GM12878 (cell line): ENCODE measurements at regions not wholly inside any gene's neighbourhood (a gene's known extent, or its start where the extent isn't known, plus 50 kb on each side); places are given as distances from the start of the nearest gene placed in this dataset.

Experiments used
- ATAC-seq: fragments of 200-7000 bp; cut with Tn5 transposase; 3 replicates; pipeline ENCODE4 v1.9.1; 2020; ENCODE audit warnings: mild to moderate bottlenecking, moderate library complexity
- BruUV-seq: library from RNA; stranded (reverse); fragments of 400-500 nt; replicated peaks from 2 replicates; lab custom pipeline; 2021; lab: Mats Ljungman, UMichigan
- CTCF ChIA-PET: fragments of 300-600 bp; sonication (Branson Sonifier 250); formaldehyde crosslinking; extraction: SDS; loops from one replicate; lab custom pipeline; 2021; ENCODE audit warnings: inconsistent platforms; lab: Yijun Ruan, JAX
- POLR2A ChIA-PET: fragments of 350-600 bp; formaldehyde crosslinking; extraction: SDS; loops from one replicate; lab custom pipeline; 2021; ENCODE audit warnings: inconsistent platforms; lab: Charles Lee
- RAD21 ChIA-PET: fragments of 300-600 bp; sonication (Branson Sonifier 250); formaldehyde crosslinking; loops from one replicate; lab custom pipeline; 2023; ENCODE audit warnings: antibody characterized with exemption; ENCODE audit not compliant: unreplicated experiment; lab: Charles Lee
- SMC1A ChIA-PET: fragments of 300-600 bp; sonication (Branson Sonifier 250); formaldehyde crosslinking; loops from one replicate; lab custom pipeline; 2023; ENCODE audit not compliant: unreplicated experiment, uncharacterized antibody; lab: Charles Lee
- DNase-seq: peaks from one replicate; pipeline ENCODE4 v3.0.0-alpha.2; 2011; ENCODE audit warnings: low read depth, low spot score
- FAIRE-seq: peaks from 3 replicates; lab custom pipeline; 2011; peaks lifted over from hg19 to GRCh38; lab: Jason Lieb, UNC
- H2AFZ ChIP-seq: 2 replicates; pipeline ENCODE4 v1.6.0; 2011; ENCODE audit warnings: low read depth, low read length, control low read depth; ENCODE audit not compliant: control insufficient read depth
- H3K27ac ChIP-seq: 2 replicates; pipeline ENCODE4 v1.5.1; 2011; ENCODE audit warnings: control low read depth; ENCODE audit not compliant: control insufficient read depth, insufficient read depth
- H3K27me3 ChIP-seq, 2 experiments: replicated peaks in 1 of 2; 2 replicates each; pipeline versions ENCODE4 v1.6.0 to v1.6.1; 2011; ENCODE audit warnings: low read length in 1 of 2; ENCODE audit not compliant: control insufficient read depth in 2 of 2, insufficient read depth in 2 of 2
- H3K36me3 ChIP-seq, 2 experiments: 2 replicates each; pipeline ENCODE4 v1.5.1; 2011; ENCODE audit warnings: low read length in 1 of 2; ENCODE audit not compliant: control insufficient read depth in 2 of 2, insufficient read depth in 2 of 2
- H3K4me1 ChIP-seq: 2 replicates; pipeline ENCODE4 v1.6.1; 2011; ENCODE audit warnings: mild to moderate bottlenecking, low read length, moderate library complexity, mixed read lengths; ENCODE audit not compliant: control insufficient read depth, insufficient read depth
- H3K4me2 ChIP-seq: 2 replicates; pipeline ENCODE4 v1.6.0; 2011; ENCODE audit warnings: control low read depth; ENCODE audit not compliant: control insufficient read depth, insufficient read depth
- H3K4me3 ChIP-seq: fragments of 200-600 bp; sonication (generic); 2 replicates; pipeline ENCODE4 v1.5.1; 2016
- H3K79me2 ChIP-seq: 2 replicates; pipeline ENCODE4 v1.6.0; 2011; ENCODE audit warnings: low read length; ENCODE audit not compliant: control insufficient read depth, insufficient read depth
- H3K9ac ChIP-seq: 2 replicates; pipeline ENCODE4 v1.8.0; 2011; ENCODE audit warnings: low read length, control low read depth, mixed read lengths; ENCODE audit not compliant: control insufficient read depth, insufficient read depth
- H3K9me3 ChIP-seq: replicated peaks from 3 replicates; pipeline ENCODE4 v1.5.1; 2011; ENCODE audit warnings: mild to moderate bottlenecking, low read length; ENCODE audit not compliant: control insufficient read depth, insufficient read depth
- H4K20me1 ChIP-seq: 2 replicates; pipeline ENCODE4 v1.6.0; 2011; ENCODE audit not compliant: control insufficient read depth, insufficient read depth
- BCL11A ChIP-seq: IDR thresholded peaks from 2 replicates; pipeline ENCODE4 v1.6.1; 2011; ENCODE audit warnings: low read depth, low read length
- CBX5 ChIP-seq: sonication (generic); IDR thresholded peaks from 2 replicates; pipeline ENCODE4 v1.6.1; 2016; ENCODE audit warnings: low read depth, moderate library complexity, mild to moderate bottlenecking, inconsistent platforms
- GABPA ChIP-seq: IDR thresholded peaks from 2 replicates; pipeline ENCODE4 v1.6.1; 2014; ENCODE audit warnings: antibody characterized with exemption, low read depth, mild to moderate bottlenecking, inconsistent platforms
- NR2C1 ChIP-seq: fragments of 450-650 bp; IDR thresholded peaks from 2 replicates; pipeline ENCODE4 v1.6.1; 2017; ENCODE audit warnings: antibody characterized with exemption, mild to moderate bottlenecking, moderate library complexity
- POLR2A ChIP-seq: IDR thresholded peaks from 2 replicates; pipeline ENCODE4 v1.6.1; 2011; ENCODE audit warnings: low read depth, mild to moderate bottlenecking, low read length
- SPI1 ChIP-seq: IDR thresholded peaks from 2 replicates; pipeline ENCODE4 v1.6.1; 2011; ENCODE audit warnings: low read depth, mild to moderate bottlenecking, low read length, moderate library complexity, borderline replicate concordance; ENCODE audit not compliant: insufficient read depth
- TCF12 ChIP-seq: IDR thresholded peaks from 2 replicates; pipeline ENCODE4 v1.6.1; 2011; ENCODE audit warnings: low read depth, mild to moderate bottlenecking, low read length
- WRNIP1 ChIP-seq: IDR thresholded peaks from 2 replicates; pipeline ENCODE4 v1.6.1; 2011; ENCODE audit warnings: low read depth, low read length, improper control_type of control experiment, borderline replicate concordance
- ZZZ3 ChIP-seq: IDR thresholded peaks from 2 replicates; pipeline ENCODE4 v1.6.1; 2011; ENCODE audit warnings: low read depth; ENCODE audit not compliant: control insufficient read depth, insufficient read length
- WGBS: methylation state at CpG from one replicate; pipeline ENCODE4 v1.1.6; 2016; ENCODE audit warnings: low lambda C conversion rate; ENCODE audit not compliant: insufficient replicate concordance, insufficient coverage; ENCODE audit errors: missing lambda C conversion rate; 5-methylcytosine and 5-hydroxymethylcytosine counted together
- in situ Hi-C: fragments of 300-500 bp; cut with MboI; formaldehyde crosslinking; loops from 9 replicates; pipeline ENCODE4 v1.14.3; 2018; ENCODE audit warnings: mixed read lengths
- intact Hi-C: fragments of 100-400 bp; cut with micrococcal nuclease; formaldehyde crosslinking; loops from one replicate; pipeline ENCODE4 v1.14.2; 2022; ENCODE audit not compliant: unreplicated experiment
- TF ChIP-seq, protein P1 (sequence below): fragments of 450-650 bp; IDR thresholded peaks from 2 replicates; pipeline ENCODE4 v1.6.1; 2017; ENCODE audit warnings: low read depth, mild to moderate bottlenecking, moderate library complexity

DNA sequence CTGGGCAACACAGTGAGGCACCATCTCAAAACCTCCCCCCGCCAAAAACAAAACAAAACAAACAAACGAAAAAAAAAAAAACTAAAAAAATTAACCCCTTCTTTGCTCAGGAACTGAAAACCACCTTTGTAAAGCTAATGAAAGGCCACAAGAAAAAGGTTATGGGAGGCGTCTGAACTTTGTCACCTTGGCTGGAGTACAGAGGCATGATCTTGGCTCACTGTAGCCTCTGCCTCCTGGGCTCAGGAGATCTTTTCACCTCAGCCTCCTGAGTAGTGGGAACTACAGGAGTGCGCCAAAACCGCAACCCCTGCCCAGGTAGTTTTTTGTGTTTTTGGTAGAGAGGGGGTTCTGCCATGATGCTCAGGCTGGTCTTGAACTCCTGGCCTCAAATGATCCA is 337.9 kb downstream of the TBC1D32 start:
- Histone ChIP-seq H3K27ac (no peak overlapping the region), H3K9me3 (no peaks in the 10 kb centered on the region), H3K36me3 (no peaks in the 10 kb centered on the region), H3K79me2 (no peaks in the 10 kb centered on the region), H3K27me3 (no peaks in the 10 kb centered on the region), H4K20me1 (no peaks in the 10 kb centered on the region), H2AFZ (no peak overlapping the region), H3K4me1 (no peaks in the 10 kb centered on the region), H3K9ac (no peak overlapping the region), H3K4me3 (no peak overlapping the region), H3K4me2 (no peak overlapping the region)
- POLR2A ChIA-PET: no interaction called here
- WGBS: 26% methylated on average over 5 of the region's 5 CpGs
- ATAC-seq: no peak
- CTCF ChIA-PET: interaction anchor here (0.6 kb wide), 1 partner anchor 833 kb away, joined by 3 read pairs; no protein-coding TSS in a partner anchor
- BruUV-seq: no TSS peak
- intact Hi-C loops: no loop called here
- TF ChIP-seq, protein P1, sequence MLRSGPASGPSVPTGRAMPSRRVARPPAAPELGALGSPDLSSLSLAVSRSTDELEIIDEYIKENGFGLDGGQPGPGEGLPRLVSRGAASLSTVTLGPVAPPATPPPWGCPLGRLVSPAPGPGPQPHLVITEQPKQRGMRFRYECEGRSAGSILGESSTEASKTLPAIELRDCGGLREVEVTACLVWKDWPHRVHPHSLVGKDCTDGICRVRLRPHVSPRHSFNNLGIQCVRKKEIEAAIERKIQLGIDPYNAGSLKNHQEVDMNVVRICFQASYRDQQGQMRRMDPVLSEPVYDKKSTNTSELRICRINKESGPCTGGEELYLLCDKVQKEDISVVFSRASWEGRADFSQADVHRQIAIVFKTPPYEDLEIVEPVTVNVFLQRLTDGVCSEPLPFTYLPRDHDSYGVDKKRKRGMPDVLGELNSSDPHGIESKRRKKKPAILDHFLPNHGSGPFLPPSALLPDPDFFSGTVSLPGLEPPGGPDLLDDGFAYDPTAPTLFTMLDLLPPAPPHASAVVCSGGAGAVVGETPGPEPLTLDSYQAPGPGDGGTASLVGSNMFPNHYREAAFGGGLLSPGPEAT: no peak
- TF ChIP-seq SPI1: no peak
- TF ChIP-seq GABPA: no peak
- no peak for TF ChIP-seq BCL11A
- TF ChIP-seq POLR2A: no peak
- TF ChIP-seq TCF12: no peak
- no peak for TF ChIP-seq ZZZ3
- TF ChIP-seq WRNIP1: no peak
- TF ChIP-seq NR2C1: no peak
- TF ChIP-seq CBX5: no peak
- FAIRE-seq: no peak
- RAD21 ChIA-PET: no interaction called here
- SMC1A ChIA-PET: no interaction called here
- no peak for DNase-seq
- in situ Hi-C loops: no loop called here
